GM20431 (cell line): ENCODE measurements at regions not wholly inside any gene's neighbourhood (a gene's known extent, or its start where the extent isn't known, plus 50 kb on each side); places are given as distances from the start of the nearest gene placed in this dataset.
"Not testable (repeated sequence)": the region's sequence is repeated elsewhere in the genome, so short reads cannot be mapped to it uniquely, and the experiment has no call there.

Source experiments
- in situ Hi-C: fragments of 300-500 bp; cut with MseI, MboI; formaldehyde crosslinking; loops from one replicate; pipeline ENCODE4 v1.15.0; 2020; ENCODE audit warnings: low sequenced_read_pairs; ENCODE audit not compliant: unreplicated experiment

DNA sequence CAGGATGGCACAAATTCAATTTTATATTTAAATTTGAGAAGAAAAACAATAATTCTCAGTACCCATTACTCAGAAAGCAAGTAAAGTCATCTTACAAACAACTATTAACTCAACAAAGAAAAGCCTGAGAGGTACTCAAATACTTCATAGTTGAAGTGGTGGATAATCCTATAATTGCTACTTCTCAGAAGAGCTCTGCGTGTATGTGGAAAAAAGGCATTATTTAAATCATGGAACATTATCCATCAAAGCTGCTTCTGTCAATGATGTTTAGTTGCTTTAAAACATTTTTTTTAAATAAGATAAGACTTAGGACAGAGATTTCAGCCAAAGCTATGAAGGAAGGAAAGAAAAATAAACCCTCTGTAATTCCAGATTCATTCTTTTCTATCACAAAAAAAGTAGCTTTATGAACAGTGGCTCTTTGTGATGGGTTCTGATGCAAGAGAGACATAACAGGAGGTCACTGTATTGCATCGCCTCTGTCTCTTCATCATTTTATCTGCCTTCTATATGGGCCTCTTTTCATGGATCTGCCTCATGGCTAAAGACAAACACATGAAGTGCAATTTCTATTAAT lies 367.9 kb upstream of the SLC35B3 start:
- in situ Hi-C loops = no loop called here

DNA sequence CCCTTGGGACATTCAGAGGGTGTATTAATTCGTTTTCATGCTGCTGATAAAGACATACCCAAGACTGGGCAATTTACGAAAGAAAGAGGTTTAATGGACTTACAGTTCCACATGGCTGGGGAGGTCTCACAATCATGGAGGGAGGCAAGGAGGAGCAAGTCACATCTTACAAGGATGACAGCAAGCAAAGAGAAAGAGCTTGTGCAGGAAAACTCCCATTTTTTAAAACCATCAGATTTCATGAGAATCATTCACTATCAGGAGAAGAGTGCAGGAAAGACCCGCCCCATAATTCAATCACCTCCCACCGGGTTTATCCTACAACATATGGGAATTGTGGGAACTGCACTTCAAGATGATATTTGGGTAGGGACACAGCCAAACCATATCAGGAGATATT lies 367.1 kb upstream of the SLC35B3 start:
- in situ Hi-C loops = not testable (repeated sequence)

DNA sequence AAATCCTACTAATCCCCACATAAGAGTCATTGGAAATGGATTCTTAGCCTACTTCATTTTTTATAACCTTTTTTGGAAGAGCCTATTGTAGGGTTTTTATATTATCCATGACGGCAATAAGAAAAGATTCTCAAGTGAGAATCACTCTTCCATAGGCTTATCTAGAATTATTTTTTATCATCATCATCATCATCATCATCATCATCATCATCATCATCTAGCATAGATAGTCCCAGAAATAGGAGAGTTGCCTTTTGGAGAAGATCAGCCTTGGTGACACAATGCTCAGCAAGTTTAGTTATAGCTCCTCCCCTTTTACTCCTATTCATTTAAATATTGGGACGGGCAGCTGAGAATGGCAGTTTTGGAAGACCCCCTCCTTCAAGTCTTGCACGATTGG lies 359.1 kb upstream of the SLC35B3 start:
- in situ Hi-C loops = no loop called here

DNA sequence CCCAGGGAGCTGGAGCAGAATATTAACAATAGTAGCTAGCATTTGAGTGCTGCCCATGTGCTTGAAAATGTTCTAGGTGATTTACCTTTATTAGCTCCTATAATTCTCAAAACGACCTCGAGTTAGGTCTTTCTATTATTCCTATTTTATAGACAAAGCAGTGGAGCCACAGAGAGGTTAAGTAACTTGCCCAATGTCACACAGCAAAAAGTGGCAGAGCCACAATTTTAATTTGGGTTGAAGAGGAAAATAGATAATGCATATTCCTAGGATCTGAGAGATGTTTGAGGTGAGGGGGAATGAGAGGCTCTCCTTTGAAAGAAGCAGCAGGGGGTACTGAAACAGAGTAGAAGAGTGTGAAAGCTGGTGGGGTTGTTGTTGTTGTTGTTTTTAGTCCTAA lies 354.5 kb upstream of the SLC35B3 start:
- in situ Hi-C loops = no loop called here

DNA sequence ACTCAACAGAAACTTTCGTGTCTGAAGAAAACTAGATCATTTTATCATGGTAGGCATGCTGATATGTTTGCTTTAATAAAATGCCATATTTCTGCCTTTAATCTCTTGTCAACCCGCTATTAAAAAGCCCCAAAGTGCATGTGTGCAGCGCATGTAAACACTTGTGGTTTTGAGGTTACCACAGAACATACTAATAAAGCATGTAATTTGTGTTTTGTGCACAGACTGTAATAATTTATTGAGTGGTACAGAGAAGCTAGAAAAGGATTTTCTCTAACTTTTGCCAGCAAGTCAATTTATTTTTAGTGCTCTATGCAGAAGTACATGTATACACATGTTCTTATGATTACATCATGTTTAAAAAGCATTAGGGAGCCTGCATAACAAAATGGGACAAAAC lies 349.9 kb upstream of the SLC35B3 start:
- in situ Hi-C loops = no loop called here

DNA sequence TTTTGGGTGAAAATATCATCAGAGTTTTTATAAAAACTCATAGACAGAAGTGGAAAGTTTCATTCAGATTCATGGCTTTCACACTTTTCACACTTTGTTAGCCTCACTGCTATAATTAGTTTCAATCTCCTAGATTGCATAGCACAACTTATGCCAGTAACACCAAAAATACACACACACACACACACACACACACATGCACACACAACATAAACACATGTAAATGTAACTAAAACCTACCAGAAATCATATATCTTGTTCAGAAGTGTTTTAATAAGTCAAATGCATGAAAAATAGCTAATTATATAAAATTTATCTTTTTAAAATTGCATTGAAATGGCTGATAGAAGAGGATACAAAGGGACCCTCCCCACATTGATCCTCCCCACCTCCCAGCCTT lies 347.8 kb upstream of the SLC35B3 start:
- in situ Hi-C loops = no loop called here

DNA sequence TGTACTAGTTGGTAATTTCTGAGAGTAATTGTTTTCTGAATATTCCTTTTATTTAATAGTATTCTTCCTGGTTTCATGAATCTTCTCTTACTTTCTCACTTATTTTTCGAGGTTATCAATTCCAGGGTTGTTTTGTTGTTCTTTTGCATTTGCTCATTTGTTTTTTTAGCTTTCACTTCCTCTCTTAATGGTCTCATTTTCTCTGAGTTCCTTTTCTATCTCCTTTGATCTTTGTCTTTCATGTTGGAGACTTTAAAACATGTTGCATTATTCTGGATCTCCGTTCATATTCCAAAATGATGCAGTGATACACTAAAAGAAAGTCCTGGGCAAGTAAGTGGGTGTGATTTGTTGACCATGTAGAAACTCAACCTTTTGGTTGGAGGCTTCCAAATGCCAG lies 345.3 kb upstream of the SLC35B3 start:
- in situ Hi-C loops = no loop called here

DNA sequence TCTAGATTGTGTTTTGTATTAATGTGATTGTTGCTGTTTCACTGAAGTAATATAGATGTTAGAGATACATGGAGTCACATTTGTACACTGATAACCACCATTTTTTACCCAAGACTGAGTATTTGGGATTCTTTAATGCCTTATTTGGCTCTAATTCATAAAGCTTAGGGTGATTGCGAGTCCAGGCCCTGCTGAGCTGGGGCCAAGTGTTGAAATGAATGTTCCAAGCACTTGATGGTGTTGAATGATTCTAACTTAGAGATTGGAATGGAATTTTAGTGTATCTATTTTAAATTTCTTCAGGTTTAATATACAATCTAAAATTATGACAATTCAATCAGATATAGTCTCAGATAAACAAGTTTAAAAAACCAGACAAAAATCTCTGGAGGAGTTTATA lies 329.4 kb upstream of the SLC35B3 start:
- in situ Hi-C loops = no loop called here

DNA sequence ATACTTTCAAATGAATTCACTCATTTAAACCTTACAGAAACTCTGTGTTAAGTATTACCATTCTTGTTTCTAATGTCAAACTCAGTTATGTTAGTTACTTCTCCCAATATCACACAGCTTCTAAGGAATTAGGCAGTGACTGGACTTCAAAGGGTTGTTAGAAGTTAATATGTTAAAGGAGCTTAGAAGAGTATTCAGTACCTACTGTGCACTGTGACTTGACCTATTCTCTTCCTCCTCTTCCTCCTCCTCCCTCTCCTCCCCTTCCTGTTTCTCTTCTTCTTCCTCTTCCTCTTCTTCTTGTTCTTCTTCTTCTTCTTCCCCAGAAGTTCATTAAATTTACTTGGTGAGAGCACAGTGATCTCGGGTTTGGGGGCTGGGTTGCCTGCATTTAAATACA lies 325.6 kb upstream of the SLC35B3 start:
- in situ Hi-C loops = no loop called here

DNA sequence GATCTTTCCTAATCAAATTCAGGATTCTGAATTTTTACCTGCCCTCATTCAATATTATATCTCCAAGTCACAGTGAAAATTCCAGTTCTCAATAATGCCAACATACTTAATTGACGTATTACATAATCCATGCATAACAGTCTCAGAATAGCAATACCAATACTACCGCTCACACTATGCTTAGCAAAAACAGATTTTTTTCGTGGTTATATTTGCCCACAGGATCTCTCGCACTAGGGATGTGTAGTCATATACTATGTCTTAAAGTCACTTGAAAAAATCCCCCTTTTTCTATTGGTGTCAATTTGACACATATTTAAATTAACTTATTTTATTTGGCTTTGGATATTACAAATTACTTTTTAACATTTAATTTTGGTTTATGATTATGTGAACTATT lies 323.1 kb upstream of the SLC35B3 start:
- in situ Hi-C loops = no loop called here

DNA sequence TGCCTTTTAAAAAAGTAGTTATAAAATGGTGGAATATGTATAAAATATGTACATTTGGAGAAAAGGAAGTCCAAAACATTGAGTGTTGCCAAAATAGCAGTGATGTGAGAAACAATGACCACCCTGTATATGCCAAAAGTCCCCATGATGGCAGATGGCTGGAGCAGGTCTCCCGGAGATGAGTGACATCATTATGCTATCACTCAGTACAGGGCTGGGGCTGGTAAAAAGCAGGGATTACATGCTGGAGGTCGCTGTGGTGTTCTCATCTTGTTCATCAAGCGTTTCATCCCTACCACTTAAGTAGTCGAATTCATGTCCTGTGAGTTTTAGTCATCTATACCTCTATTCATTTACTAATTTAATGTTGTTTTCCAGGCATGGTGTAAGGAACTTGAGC lies 315.3 kb upstream of the SLC35B3 start:
- in situ Hi-C loops = no loop called here

DNA sequence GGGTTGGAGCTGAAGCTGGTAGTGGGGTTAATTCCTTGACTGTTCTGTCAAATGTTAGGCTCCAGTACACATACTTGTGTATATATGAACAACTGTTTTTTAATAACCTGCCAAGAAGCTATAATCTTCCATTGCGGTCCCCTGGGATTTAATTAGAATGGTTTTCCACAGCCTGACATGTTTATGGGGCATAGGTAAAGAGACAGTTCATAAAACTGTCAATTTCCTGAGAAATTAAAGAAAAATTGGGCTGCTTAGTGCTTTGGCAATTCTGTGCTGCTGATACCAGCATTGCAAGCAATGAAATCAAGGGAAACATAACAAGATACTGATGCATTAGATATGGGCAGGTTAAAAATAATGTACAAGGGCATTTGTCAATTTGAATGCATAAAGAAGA lies 314.1 kb upstream of the SLC35B3 start:
- in situ Hi-C loops = no loop called here

DNA sequence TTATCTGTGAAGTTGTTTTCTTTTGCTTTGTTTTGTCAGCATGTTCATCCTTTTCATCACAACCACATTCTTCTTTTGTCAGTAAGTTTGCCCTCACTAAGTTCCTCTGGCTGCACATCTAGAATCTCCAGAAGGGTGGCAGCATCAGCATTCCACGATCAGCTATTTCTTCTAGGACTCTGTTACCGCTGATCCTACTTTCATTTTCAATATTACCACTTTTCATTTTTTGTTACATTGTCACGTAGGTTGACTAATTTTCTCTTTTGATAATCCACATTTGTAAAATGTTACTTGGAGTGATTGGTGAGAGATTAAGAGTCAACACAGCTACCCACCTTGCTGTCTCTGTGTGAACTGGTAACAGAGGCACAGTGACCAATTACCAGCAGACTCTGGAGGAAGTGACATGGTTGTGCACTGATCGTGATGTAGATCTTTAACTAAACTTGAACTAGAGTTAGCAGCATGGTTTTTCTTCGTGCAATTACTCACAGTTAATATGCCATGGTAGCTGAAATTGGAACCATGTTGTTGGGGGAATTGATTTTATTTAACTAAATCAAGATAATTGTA lies 307.9 kb upstream of the SLC35B3 start:
- in situ Hi-C loops = no loop called here

DNA sequence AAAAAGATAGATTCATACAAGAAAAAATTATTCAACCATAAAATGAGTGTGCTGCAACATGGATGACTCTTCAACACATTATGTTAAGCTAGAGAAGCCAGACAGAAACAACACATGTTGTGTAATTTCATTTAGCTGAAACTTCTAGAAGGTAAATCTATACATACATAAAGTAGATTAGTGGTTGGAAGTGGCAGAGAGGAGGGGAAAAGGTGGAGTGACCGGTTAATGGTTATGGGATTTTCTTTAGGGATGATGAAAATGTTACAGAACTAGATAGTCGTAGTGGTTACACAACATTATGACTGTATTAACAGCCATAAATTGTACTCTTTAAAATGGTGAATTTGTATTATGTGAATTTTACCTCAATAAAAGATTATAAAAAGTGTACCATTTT lies 304.1 kb upstream of the SLC35B3 start:
- in situ Hi-C loops = no loop called here

DNA sequence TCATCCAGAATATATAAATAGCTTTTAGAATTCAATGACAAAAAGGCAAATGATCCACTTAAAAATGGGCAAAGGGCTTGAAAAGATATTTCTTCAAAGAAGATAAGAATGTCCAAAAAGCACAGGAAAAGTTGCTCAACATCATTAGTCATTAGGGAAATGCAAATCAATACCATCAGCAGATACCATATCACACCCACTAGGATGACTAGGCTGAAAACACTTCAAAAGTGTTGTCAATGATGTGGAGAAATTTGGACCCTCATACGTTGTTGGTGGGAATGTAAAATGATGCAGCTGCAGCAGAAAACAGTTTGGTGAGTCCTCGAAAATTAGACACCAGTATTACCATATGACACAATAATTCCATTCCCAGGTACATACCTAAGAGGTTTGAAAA lies 303.6 kb upstream of the SLC35B3 start:
- in situ Hi-C loops = no loop called here

DNA sequence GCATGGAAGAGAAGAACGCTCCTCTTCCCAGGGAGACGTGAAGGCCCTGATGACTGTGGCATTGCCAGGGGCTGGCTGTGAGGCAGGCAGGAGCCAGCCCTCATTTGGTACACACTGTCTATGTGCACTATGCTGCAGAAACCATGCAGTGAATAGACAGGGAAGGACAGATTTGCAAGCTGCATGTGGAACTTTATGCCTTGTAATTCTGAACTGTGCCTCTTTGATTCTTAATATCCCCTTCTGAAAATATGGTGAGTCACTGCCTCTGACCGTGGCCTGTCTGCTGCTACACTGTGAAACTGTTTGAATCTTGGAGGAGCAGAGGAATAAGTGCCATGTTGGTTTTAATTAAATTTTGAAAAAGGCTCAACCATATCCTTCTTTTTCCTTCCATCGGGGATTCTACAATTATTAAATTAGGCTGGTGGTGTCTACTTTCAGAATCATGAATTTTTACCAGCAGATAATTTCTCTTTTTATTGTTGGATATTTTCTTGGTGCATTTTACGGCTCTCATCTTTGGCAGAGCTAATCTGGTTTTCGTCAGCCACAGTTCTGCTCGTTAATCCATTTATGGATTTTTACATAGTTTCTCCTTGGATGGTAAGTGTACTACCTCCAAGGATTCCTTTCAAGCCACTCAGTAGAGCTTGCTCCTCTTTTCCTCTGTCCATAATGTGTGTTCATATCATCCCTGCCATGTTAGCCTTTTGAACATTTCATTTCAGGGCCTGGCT lies 301.0 kb upstream of the SLC35B3 start:
- in situ Hi-C loops = no loop called here

DNA sequence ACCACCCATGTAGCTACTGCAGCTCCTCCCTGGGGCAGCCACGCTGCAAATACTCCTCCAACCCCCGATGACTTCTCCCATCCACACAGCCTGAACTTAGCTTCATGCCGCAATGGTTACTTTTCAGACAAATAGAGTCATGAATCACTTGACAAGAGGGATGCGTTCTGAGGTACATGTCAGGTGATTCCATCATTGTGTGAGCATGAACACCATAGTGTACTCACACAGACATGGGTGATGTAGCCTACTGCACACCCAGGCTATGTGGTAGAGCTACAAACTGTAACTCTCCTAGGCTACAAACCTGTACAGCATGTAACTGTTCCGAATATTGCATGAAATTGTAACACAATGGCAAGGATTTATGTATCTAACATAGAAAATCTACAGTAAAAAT lies 298.5 kb upstream of the SLC35B3 start:
- in situ Hi-C loops = no loop called here

DNA sequence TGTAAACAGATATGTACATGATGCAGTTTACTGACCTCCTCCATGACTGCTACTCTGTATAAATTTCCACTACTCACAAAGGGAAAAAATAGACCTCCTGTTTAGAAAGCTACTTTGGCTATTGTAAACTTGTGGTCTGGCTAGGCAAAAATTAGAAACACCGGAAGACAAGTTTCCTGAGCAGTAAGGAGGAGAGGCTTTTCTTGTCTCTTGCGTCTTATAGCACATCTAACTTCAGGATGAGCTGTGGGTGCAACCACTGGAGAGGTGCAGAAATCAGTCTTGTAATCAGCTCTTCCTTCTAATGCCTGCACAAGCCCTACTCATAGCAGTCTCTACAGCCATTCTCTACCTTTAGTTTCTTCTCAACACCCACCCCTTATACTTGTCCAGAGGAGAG lies 296.5 kb upstream of the SLC35B3 start:
- in situ Hi-C loops = no loop called here

DNA sequence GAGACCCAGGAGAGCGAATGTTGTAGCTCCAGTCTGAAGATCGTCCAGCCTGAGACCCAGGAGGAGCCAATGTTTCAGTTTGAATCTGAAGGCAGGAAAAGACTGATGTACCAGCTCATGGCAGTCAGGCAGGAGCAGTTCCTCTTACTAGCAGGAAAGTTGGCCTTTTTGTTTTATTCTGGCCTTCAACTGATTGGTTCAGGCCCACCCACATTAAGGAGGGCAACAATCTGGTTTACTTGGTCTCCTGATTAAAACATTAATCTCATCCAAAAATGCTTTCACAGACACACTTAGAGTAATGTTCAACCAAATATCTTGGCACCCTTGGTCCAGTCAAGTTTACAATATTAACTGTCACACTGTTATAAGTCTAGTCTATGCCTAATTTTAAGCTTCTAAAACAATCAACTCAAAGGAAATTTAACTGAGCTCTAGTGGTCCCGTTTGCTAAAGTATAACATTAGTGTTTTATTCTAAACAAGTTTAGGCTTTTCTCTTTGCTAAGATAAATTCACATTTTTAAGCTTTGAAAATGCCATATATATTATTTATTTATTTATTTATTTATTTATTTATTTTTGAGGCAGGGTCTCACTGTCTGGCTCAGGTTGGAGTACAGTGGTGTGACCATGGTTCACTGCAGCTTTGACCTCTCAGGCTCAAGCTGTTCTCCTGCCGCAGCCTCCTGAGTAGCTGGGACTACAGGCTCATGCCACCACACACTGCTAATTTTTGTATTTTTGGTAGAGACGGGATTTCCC lies 275.5 kb upstream of the SLC35B3 start:
- in situ Hi-C loops = no loop called here

DNA sequence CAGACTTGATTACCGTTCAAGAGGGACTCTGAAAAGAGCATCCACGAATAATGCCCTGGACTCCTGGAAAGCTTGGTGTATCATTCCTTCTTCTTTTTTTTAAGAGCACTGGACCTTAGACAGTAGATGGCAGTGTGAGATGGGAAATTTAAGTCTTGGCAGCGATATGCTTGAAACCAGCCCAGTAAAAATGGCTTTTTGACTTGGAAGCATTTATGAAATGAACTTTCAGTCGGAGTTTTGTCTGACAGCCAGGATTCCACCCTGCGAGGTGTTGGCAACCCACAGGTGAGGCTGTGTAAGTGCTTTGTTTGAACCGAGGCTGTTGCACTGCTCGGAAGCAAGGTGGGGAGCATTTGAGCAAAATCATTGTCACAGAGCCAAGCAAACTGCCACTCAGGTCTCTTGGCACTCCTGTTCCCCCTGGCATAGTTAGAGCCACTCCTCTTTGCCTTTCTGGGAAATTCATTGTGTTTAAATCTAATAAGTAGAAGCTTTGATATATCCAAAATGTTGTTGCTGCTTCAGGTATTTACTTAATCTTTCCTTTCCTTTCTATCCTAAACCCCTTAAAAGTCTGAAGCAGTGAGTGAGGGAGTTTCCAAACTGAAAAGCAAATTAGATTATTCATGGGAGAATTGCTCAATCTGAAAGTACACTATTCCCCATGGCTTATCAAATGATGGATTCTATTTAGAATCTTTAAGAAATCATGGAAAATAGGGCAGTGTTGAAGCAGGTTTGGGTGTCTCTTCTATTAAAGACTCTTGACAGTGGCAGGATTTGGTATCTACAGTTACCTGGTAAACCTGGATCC lies 272.8 kb upstream of the SLC35B3 start:
- in situ Hi-C loops = no loop called here
